Stimulated activated CD4-positive, alpha-beta T cell treated with anti-CD3 and anti-CD28 coated beads, Interleukin-2, amount 100 ng/mL, for 48 hours (primary cell): ENCODE measurements at regions not wholly inside any gene's neighbourhood (a gene's known extent, or its start where the extent isn't known, plus 50 kb on each side); places are given as distances from the start of the nearest gene placed in this dataset.

ENCODE experiments used
- DNase-seq, 2 donors: peaks; one replicate each; pipeline ENCODE4 v3.0.0-alpha.2; 2020

DNA sequence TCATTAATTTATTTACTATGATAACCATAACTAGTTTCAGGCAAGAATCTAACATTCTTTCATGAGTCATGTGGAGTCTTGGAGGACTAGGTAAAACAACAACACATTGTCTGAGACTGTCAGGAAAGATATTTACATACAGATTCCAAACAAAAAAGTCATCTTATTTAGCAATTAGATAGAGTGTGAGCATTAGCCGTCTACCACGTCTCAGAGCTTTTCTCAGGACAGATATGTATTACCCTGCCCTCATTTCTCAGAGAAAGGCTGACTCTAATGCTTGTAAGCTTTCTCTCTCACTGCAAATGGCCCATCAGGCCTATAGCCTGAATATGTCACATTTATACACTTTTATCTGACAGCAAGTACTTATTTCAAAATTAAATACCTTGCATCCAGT, 312.1 kb upstream of the PCDH20 start:
- no peak for DNase-seq

DNA sequence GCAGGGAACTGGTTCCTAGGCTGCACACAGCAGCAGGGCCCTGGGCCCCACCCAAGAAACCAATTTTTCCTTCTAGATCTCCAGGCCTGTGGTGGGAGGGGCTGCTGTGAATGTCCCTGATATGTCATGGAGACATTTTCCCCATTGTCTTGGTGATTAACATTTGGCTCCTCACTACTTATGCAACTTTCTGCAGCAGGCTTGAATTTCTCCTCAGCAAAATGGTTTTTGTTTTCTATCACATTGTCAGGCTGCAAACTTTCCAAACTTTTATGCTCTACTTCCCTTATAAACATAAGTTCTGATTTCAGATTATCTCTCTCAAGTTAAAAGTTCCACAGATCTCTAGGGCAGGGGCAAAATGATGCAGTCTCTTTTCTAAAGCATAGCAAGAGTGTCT, 310.2 kb upstream of the PCDH20 start:
- DNase-seq: no peak

DNA sequence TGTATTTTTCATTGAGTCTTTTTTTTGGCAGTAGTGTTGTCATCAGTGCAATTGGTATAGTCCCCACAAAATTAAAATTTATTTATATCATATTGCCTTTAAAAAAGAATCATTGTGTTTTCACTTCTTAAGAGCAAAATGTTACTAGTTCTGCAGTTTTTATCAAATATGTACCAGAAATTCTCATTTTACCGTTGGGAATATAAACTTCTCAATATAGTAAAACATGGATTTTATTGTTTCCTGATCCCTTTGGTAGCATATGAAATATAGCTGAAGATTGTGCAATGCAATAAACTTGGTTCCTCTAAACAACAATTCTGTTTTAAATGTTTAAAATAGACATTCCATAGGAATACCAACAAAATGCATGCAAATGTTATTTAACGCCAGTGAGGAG, 306.5 kb upstream of the PCDH20 start:
- DNase-seq: no peak

DNA sequence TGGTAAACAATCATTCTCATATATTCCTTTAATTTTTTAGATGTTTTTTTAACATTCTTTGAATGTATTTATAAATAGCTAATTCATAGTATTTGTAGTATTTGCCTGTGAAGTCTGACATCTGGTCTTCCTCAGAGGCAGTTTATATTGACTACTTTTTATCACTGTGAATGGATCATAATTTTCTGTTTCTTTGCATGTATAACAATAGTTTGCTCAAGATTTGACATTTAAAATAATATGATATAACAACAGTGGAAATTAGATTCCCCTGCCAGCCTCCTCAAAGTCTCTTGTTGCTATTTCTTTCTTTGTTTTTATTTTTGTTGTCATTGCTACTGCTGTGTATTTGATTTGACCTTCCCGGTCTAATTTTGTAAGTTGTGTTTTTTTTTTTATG, 297.0 kb upstream of the PCDH20 start:
- no peak for DNase-seq

DNA sequence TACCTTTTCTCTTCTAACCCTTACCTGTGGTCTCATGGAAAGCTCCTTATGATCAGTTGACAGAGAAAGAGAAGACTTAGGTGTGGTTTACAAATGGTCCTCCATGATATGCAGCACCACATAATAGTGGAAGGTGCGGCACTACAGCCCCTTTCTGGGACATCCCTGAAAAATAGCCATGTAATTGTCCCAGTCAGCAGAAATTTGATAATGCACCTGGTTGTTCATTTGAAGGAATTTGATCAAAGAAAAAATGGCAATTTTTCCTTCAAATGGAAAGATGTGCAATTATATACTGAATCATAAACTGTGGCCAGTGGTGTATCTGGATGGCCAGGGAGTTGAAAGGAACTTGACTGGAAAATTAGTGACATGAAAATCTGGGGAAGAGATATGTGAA, 293.6 kb upstream of the PCDH20 start:
- no peak for DNase-seq

DNA sequence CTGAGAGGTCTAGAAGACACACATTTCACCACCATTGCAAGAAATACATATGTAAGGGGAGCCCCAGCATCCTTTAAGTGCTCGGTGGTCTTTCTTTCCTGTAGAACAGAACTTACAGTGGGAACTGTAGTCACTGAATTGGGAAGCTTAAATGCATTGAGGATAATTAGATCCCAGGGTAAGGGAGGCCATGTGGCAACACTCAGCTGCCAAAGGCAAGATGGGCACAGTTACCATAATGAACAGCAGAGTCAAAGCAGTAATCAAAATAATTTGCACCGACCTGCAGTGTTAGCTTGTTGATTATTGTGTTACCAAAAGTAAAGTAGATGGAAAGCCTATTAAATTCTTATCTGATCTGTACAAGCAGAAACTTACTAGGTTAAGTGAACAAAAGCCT, 291.2 kb upstream of the PCDH20 start:
- no peak for DNase-seq

DNA sequence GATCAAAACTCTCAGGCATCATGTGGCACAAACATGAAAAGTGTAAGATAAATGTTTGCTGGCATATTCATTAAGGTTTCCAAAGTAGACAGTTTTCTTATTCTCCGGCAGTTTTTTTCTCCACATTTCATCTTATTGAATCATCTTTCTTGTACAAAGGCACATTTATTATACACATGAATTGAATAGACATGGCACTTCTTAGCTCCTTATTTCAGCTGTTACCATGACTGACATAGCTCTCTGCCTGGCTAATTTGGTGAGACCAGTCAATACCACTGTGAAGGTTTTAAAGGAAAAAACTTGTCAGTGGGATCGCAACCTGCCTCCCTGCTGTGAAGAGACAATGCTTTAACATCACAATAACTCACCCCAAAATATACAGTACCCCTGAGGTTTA, 285.0 kb upstream of the PCDH20 start:
- no peak for DNase-seq

DNA sequence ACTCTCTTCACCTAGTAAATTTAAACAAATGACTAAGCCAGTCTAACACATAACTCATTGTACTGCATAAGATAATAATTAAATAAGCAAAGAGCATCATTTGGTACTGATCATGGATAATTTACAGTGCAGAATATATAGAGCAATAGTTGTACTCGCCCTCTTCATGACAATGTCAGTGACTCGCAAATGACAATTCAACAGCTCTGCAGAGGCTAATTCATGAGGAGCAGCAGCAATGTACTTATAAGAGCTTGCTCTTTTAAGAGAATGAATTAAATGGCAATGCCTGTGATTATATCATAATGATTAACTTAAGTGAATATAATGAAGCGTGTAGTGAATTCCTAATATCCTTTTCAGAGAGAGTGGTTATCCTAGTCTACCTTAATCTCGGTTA, 284.5 kb upstream of the PCDH20 start:
- no peak for DNase-seq

DNA sequence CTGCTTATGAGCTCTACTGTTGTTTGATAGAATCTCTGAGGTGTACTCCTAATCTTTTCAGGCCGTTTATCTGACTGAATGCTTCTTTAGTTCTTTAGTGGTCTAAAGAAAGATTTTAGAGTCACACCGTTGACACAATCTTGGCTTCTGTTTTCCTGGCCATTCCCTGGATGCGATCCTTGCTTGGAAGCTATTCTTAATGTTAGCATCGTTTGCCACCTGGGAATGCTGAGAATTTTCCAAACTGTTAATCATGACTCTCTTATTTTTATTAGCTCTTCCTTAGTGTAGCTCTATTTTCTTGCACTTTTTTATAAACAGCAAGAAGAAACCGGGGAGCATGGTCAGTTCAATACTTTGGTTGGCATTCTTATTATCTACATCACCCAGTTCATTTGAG, 281.0 kb upstream of the PCDH20 start:
- no peak for DNase-seq

DNA sequence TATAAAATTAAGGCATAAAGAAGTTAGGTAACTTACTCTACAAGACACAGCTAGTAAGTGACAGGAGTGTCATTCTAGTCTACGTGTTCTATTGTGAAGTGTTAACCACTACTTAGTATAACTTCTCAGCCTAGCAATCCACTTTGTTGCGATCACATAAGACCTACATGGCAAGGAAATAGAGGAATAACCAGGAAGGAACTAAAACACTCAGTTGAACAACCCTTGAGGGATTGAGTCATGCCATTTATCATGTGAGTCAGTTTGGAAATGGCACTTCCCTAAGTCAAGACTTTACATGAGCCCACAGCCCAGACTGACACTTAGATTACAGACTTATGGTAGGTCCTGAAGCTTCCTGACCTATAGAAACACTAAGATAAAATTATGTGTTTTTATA, 279.5 kb upstream of the PCDH20 start:
- DNase-seq: no peak

DNA sequence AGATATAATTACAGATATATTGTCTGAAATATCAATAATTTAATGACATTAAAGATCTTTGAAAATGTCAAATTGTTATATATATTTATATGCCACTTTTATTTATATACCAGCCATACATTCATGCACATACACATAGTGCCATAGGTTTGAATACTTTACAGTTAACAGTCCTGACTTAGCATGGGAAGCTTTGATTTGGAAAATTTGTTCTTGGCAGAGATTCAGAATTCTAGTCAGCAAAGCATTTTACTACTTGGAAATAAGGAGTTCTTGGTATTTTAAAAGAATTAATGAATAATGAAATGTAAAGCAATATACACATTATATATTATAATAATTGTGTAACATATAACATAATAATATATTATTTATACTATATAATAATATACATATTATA, 277.0 kb upstream of the PCDH20 start:
- DNase-seq: no peak

DNA sequence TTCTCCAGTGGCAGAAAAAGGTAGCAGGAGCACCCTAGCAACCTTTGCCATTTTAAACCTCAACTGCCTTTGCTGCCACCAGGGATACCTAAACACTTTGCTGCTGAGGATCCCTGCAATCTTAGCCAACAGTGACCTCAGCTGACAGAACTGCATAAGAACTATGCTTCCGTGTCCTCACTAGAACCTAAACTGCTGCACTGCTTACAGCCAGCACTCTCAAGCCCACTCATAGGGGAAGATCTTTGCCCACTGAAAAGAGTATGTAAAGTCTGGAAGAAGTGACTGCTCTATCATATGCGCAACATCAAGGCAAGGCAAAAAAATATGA, 270.0 kb upstream of the PCDH20 start:
- no peak for DNase-seq

DNA sequence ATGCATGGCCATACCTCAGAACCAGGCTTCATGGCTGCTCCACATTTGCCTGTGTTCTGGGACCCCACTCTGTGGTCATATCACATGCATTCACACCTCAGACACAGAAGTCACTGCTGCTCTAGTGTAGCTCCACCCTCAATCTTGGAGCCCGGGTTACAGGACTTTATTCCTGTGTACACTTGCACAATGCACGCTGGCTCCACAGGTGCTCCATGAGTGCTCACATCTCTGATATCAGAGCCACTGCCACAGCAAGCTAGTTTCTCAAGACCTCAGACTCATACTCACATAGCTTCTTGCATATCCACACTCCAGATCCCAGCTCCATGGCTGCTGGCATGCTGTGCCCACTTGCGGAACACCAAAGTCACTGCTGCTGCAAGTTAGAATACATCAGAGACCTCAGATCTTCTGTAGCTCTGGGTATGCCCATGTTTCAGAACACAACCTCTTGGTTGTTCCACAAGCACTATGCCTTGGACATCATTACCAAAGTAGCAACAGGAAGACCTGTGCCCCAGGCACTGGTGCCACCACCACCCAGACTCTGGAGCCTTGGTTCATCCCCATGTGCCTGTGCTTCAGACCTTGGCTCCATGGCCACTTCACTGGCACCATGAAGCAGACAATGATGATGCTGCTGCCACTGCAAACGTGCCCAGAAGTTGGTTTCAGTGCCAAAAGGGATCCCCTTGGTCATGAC, 269.5 kb upstream of the PCDH20 start:
- no peak for DNase-seq

DNA sequence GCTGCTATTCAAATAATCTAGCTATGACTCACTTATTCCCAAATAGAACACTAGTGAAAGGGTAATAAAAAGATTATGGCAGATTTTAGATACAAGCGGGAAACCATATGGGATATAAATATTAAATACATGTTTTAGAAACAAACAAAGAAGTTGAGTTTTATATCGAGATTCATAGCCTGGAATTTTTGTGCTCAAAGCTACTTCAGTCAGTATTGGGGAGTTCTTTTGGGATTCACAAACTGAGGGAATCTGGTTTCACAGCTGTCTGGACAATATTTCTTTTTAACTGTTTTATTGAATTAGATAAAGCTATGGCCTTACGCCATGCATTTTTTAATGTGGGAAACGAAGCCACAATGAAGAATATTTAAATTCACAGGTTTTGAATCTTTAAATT, 257.1 kb upstream of the PCDH20 start:
- DNase-seq: no peak

DNA sequence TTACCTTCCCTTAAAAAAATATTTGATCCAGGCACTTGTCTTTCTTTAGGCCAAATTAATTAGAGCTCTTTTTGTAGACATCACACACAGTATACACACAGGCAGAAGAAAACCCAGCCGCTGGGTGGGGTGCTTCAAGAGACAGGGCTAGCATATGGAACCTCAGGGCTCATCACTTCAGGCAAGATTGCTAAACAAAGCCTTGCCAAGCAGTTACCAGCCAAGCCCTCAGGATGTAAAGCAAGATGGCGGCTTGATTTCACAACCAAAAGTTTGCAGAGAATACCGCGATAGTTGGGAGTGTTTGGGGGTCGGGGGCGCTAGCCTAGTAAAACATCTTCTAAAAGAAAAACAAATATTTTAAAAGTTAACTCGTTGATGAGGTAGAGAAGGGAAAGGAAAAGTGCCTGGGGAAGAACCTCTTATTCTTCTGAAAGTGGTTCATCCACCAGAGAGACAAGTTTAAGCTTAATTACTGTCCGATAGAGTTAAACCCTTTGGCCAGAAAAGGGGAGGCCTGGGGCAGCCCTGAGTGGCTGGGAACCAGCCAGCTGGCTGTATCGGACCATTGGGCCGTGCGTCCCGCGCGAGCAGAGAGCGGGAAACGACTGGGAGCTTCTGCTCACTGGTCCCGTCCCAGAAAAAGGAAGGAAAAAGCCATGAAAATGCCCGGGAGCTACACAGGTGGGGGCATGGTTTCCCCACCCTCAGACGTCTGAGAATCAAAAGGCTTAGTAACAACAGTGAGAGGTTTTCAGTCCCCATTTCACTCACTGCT, 254.9 kb upstream of the PCDH20 start:
- no peak for DNase-seq

DNA sequence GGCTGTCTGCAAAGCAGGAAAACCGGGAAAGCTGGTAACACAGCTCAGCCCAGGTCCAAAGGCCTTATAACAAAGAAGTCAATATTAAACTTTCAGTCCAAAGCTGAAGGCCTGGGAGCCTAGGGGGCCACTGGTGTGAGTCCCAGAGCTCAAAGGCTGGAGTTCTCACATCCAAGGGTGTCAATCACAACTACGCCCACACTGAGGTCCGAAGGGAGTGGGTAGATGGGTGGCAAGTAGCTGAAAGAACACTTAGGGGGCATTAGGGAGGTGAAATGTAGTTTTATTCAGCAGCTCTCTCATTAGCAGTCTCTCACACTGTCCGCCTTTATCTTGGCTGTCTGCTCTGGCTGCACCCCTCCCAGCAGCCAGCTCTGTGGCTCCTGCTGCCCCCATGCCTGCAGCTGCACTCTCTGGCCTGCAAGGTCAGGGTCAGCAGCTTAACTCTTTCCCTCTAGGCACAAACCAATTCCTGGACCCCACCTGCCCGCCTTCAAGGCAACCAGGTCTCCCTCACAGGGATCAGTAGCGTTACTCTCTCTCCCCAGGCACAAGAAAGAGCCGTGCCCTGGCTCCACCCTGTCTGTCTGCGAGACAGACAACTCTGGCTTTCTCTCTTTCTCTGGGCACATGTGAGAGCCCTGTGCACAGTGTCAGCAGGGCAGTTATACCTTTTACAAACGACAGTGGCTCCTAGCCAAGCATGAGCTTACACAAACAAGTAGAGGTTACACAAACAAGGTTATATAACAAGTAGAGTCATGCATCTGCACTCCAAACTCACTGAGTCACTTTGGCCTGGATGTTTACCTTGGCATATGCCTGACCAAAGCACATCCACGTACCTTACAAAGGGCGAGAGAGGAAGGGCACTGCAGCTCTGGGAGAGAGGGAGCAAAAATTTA, 249.4 kb upstream of the PCDH20 start:
- no peak for DNase-seq

DNA sequence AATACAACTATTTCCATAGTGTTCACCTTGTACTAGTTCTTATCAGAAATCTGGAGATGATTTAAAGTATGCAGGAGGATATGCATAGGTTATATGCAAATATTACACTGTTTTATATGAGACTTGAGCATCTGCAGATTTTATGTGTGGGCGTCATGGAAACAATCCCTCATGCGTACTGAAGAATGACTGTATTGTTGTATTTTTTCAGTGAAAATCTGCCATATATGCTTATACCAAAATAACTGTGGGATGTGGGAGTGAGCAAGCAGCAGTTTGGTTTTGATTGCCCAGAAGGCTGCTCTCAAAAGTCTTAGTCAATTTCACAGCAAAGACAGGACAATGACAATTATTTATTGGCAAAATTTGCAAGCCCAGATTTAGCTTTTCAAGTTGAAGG, 238.8 kb upstream of the PCDH20 start:
- no peak for DNase-seq

DNA sequence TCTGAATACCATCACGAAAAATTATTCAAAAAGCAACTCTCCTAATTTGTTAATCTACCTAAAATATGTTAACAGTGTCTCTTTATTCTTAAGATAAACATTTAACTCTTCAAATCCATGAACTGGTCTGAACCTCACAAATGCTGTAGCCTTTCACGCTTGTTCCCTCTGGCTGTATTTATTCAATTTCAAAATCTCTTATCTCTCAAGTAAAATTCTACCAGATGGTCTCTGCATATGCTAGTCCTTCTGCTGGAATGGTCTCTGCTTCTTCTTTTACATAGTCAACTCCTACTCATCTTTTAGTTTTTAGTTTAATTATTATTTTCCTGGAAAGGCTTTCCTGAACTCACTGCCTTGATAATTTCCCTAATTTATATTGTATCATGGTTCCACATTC, 232.9 kb upstream of the PCDH20 start:
- DNase-seq: no peak

DNA sequence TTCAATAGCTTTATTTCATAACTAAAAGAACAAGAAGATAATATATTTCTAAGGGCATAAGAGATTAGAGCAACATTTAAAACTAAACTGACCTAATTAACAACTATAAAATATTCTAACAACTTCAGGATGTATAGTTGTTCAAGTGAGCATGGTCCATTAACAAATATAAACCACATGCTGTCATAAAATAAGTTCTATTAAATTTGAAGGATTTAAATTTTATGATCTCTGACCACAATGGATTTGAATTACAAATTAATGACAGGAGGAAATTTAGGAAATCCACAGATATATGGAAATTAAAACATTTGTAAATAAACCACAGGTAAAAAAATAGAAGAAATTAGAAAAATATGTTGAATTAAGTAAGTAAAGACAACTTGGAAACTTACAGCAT, 196.5 kb upstream of the PCDH20 start:
- no peak for DNase-seq

DNA sequence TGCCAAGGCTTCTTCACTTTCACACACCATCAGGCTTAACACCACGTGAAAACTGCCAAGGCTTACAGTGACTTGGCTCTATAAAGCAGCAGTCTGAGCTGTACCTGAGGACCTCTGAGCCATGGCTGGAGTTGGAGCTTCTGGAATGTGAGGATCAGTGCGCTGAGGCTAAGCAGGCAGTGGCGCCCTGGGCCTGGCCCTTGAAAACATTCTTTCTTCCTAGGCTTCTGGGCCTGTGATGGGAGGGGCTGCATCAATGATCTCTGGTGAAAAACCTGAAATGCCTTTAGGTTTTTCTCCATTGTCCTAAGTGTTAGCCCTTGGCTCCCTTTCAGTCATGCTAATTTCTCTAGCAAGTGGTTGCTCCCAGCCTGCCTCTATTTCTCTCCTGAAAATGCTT, 192.5 kb upstream of the PCDH20 start:
- no peak for DNase-seq

DNA sequence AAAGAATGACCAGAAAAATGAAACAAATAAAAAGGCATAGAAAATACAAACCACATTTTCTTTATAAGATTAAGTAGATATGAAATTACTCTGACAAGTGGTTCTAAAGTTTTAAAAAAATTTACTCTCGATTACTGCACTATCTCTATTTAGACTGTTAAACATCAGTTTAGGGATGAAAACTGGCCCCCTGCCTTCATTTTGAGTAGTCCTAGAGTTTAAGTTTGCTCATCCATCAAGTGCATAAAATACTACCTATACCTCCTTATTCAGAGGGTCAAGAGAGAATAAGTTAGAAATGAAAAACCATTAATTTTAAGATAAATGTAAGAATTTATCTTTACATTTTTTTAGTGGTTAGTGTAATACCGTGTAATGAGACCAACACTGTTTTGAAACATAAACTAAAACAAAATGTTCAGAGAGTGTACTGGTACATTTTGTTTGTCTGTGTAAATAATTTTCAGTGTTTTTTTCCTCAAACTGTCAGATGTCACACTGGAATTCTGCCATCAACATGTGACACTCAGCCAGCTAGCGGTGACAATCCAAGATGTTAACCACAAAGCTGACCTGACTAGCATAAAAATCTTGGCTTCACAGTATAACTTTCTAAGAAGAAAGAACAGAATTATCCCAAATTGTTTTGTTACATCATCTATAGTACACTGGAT, 184.8 kb upstream of the PCDH20 start:
- DNase-seq: no peak

DNA sequence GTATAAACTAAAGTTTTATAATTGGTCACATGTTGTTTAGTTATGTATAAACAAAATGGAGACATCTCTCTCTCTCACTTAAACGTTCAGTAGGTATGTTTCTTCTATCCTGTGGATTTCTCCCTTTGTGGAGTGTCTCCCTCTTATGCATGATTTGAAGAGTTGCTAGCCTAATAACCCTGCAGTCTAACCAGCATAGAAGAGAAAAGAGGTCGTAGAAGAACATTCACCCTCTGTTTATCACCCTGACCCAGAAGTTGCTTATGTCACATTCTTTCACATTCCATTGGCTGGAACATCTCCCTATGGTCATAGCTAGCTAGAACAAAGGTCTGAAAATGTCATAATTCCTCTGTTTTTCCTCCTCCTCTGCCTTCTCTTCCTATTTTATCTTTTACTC, 176.8 kb upstream of the PCDH20 start:
- no peak for DNase-seq

DNA sequence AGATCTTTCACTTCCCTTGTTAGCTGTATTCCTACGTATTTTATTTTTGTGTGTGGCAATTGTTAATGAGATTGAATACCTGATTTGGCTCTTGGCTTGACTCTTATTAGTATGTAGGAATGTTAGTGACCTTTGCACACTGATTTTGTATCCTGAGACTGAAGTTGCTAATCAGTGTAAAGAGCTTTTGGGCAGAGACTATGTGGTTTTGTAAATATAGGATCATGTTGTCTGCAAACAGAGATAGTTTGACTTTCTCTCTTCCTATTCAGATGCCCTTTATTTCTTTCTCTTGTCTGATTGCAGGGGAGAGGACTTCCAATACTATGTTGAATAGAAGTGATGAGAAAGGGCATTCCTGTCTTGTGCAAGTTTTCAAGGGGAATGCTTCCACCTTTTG, 160.3 kb upstream of the PCDH20 start:
- no peak for DNase-seq
